Fibroblast of the conjunctiva (primary cell): ENCODE measurements at regions not wholly inside any gene's neighbourhood (a gene's known extent, or its start where the extent isn't known, plus 50 kb on each side); places are given as distances from the start of the nearest gene placed in this dataset.

Experiments used
- DNase-seq: peaks from one replicate; pipeline ENCODE4 v3.0.0-alpha.2; 2010; ENCODE audit warnings: low read depth

- DNase-seq: no peak
Observed at GRCh38 chr14:104277416-104278213, 139.2 kb downstream of the KIF26A start.

DNA sequence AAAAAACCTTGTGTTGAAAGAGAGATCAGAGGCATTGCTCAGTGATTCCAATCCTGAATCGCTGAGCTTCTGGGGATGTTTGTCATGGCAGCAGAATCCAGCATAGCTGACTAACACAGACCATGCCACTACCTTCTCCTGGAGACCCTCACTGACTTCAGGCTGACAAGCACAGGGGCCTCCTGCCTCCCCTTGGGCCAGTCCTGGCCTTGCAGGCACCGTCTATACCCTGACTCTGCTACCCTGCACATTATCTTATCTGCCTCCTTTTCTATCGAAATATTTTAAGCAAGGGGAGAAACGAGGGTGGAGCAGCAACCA lies 139.8 kb downstream of the KIF26A start:
- no peak for DNase-seq

- no peak for DNase-seq
Observed at GRCh38 chr14:104280085-104280901, 141.9 kb downstream of the KIF26A start.

DNA sequence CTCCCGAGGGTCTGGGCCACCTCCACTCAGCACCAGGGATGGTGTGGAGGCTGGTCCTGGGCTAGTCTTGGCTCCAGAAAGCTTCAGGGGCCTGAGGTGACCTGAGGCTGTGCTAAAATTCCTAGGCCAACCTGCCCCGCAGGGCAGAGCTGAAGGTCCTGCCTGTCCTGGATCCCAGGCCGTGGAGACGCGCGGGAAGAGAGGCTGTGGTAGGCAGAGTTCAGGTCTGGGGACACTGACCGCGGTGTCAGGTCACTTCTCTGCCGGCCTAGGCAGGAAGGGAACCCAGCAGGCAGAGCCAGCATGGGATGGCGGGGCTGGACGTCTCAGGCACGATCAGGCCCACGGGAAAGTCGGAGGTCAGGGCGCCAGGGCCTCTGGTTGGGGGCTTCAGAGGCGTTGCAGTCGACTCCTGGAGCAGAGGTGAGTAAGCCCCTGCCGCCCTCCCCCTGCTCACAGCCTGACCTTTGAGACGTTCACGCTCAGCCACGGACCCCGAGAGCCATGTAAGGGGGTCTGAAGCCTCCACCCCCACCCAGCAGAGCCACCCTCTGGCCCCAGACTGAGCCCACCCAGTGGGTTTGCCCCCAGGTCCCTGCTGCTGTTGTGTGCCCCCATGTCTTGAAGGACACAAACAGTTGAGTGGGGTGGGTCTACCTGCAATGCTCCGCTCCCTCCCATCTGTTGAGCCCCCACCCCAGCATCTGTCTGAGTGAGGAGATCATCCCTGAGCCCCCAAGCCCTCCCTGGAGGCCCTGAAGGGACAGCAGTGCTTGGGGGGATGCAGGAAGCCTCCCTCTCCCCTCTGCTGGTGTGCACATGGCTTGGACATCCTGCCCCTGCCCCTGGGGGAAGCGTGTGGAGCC lies 142.7 kb downstream of the KIF26A start:
- DNase-seq: no peak

DNA sequence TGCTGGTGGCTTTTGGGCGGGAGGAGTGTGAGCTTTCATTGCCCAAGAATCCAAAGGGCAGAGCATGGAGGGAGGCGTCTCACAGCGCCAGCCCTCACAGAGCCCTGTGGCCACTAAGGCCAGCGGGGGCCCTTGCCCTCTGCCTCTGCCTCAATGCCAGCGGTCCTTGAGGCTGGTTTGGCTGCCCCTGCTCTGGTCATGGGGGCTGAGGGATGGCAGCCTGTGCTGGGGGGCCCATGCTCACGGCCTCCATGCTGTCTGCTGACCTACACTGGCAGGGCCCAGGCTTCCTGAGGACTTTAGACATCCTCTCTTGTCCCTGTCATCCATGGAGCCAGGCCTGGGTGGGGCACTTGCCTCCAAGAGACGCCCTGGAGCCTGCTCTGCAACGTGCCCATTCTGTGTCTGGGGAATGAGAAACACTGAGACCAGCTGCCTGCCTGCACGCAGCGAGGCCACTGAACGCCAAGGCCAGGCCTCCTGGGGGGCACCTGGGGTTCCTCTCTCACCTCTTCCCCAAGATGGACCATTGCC lies 143.4 kb downstream of the KIF26A start:
- DNase-seq: no peak

- DNase-seq: no peak
Observed at GRCh38 chr14:104282332-104283196, 144.2 kb downstream of the KIF26A start.

- no peak for DNase-seq
Observed at GRCh38 chr14:104283197-104284106, 145.1 kb downstream of the KIF26A start.

DNA sequence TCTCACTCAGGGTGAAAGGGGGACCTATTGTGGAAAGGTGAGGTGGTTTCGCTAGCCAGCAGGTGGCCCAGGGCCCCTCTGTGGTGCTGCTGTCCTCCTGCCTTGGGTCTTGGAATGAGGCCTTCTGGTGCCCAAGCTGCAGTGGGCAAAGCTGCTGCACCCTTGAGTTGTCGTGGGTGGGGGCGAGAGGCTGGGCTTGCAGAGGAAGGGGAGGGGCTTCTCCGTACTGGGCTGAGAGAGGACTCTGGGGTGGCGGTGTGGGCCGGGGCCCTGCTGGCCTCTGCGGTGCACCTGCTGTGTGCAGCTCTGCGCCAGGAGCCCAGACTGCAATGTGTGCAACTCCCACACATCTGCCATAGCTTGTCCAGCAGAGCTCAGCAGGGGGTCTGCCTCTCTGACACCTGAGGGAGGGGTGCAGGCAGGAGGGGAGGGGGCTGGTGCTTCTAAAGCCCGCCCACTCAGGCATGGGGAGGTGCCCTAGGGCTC lies 145.8 kb downstream of the KIF26A start:
- no peak for DNase-seq

DNA sequence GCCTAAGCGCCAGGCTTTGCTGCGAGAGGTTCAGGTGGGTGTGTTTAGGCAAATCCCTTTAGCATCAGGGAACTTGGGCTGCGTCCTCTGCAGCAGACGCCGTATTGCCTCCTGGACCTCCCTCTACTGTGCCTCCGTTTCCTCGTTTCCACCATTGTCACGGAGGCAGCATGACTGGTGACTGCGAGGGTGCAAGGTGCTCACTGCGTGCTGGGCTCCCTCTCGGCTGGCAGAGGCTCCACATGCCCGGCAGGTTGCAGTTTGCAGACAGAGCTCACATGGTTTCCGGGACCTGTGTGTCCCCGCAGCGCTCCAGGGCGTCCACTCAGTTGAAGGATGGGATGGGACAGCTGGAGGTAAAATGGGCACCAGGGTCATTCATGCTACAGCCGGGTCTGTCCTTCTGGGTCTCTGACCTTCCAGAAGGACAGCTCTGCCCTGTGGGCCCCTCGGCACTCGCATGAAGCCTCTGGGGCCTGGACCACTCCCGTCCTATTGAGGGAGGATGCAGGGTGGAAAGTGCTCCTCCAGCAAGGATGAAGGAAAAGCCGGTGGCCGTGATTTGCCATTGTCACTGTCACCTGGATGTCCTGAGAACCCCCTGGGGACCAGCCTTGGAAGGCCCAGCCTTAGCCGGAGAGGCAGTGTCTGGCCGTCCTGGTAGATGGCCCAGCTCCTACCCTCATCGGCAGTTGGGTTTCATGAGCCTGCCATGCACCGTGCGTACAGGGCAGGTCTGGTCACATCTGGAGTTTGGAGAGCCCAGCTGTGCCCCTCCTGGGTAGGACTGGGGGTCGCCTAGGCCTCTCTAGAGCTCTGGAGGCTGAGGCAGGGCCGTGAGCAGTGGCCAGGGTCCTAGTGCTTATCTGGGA lies 146.5 kb downstream of the KIF26A start:
- DNase-seq: no peak

- no peak for DNase-seq
Observed at GRCh38 chr14:104285508-104285840, 147.1 kb downstream of the KIF26A start.

- DNase-seq: no peak
Observed at GRCh38 chr14:104286086-104286485, 147.7 kb downstream of the KIF26A start.

DNA sequence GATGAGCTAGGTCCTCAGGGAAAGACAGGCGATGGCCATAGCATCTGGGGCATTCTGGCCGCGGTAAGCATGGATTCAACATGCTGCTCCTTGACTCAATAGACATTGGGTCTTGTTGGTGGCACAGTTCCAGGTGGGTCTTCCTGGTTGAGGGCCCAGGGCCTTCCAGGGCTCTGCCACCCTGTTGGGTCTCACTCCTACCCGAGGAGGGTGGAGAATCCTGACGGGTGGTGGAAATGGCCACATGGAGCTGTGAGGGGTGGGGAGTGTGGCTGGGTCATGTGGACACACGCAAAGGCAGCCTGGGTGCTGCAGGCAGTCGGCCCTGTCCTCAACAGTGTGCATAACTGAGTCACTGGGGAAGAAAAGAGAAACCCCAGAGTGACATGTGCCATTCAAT lies 148.1 kb downstream of the KIF26A start:
- DNase-seq: no peak

- no peak for DNase-seq
Observed at GRCh38 chr14:104287301-104288009, 149.1 kb downstream of the KIF26A start.

- DNase-seq: no peak
Observed at GRCh38 chr14:104288272-104288671, 149.9 kb downstream of the KIF26A start.

DNA sequence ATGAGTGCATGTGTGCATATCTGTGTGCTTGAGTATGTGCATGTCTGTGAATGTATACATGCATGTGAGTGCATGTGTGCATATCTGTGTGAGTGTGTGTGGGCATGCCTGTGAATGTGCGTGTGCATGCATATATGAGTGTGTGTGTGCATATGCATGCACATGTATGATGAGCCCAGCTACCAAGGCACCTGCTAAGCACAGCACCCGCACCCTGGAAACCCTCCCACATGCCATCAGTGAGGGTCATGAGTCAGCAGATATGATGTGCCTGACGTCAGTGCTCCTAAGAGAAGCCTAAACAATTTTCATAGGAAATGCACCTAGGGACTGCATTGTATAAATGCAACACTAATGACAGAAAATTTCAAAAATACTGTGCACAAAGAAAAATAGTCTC lies 151.1 kb downstream of the KIF26A start:
- DNase-seq: no peak

- no peak for DNase-seq
Observed at GRCh38 chr14:104290058-104290667, 151.8 kb downstream of the KIF26A start.

DNA sequence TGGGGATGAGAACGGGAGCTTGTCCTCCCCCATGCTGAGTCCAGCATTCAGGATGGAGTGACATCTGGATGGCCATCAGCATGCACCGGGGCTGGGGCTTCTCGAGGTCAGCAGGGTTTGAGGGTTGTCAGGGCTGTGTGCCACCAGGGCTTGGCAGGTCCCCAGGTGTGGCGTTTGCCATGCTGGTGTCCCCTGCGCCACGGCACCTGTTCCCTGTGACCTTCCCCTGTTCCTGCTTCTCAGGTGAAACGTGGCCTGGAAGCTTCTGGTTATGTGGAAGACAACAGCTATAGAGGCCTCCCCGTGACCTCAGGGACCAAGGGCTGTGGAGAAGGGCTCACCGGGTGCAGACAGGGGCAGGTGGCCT lies 152.4 kb downstream of the KIF26A start:
- no peak for DNase-seq
